ENCODE measurements at regions not wholly inside any gene's neighbourhood (a gene's known extent, or its start where the extent isn't known, plus 50 kb on each side); places are given as distances from the start of the nearest gene placed in this dataset.
"Not testable (repeated sequence)": the region's sequence is repeated elsewhere in the genome, so short reads cannot be mapped to it uniquely, and the experiment has no call there.

GRCh38 chr4:117014236-117014635 is 71.1 kb downstream of the TRAM1L1 start:
- DNase-seq (ENCODE audit: insufficient read length, low spot score) (no peak), FAIRE-seq (no peak)
- TF ChIP-seq, protein P1, sequence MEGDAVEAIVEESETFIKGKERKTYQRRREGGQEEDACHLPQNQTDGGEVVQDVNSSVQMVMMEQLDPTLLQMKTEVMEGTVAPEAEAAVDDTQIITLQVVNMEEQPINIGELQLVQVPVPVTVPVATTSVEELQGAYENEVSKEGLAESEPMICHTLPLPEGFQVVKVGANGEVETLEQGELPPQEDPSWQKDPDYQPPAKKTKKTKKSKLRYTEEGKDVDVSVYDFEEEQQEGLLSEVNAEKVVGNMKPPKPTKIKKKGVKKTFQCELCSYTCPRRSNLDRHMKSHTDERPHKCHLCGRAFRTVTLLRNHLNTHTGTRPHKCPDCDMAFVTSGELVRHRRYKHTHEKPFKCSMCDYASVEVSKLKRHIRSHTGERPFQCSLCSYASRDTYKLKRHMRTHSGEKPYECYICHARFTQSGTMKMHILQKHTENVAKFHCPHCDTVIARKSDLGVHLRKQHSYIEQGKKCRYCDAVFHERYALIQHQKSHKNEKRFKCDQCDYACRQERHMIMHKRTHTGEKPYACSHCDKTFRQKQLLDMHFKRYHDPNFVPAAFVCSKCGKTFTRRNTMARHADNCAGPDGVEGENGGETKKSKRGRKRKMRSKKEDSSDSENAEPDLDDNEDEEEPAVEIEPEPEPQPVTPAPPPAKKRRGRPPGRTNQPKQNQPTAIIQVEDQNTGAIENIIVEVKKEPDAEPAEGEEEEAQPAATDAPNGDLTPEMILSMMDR (IDR thresholded peaks at IDR 0.05; ENCODE audit: insufficient read depth, missing control alignments), result no peak

- TF ChIP-seq, protein P1 (IDR thresholded peaks at IDR 0.05; ENCODE audit: insufficient read depth, missing control alignments), result no peak
- no peak for FAIRE-seq
- no peak for DNase-seq (ENCODE audit: insufficient read length, low spot score)
Measured at GRCh38 chr4:117010671-117011070, 74.7 kb downstream of the TRAM1L1 start.

DNA sequence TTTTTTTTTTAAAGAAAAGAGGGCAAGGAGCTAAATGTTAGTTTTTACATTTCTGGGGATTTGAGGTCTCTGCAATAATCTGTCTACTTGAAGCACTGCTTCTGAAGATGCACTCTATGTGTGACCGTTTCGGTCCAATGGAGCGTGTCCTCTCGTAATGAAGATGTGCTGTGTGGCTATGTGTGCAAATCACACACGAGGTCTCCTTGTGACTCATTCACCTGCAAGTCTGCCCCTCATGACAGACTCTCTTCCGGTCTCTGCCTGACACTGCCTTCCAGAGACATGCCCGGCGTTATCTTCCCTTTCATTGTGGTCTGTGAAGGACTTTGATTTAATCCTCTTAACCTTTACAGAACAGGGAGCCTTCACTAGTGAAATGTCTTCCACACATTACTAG is 84.3 kb downstream of the TRAM1L1 start:
- TF ChIP-seq, protein P1 (IDR thresholded peaks at IDR 0.05; ENCODE audit: insufficient read depth, missing control alignments), result no peak
- FAIRE-seq (peak; percentile 84), DNase-seq (ENCODE audit: insufficient read length, low spot score) (no peak)

DNA sequence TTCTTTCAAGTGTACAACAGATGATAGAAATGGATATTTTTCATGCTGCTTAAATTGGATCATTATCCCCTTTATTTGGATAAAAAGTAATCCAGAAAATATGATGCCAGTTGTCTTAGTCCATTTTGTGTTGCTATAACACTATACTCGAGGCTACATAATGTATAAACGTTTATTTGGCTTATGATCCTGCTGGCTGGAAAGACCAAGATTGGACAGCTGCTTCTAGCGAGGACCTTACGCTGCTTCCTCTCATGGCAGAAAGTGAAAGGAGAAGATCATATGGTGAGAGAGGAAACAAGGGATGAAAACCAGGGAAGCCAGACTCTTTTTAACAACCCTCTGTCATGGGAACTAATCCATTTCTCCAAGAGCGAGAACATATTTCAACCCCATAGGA is 102.7 kb downstream of the TRAM1L1 start:
- no peak for DNase-seq (ENCODE audit: insufficient read length, low spot score)
- FAIRE-seq, result no peak
- TF ChIP-seq, protein P1 (IDR thresholded peaks at IDR 0.05; ENCODE audit: insufficient read depth, missing control alignments), result no peak

- DNase-seq (ENCODE audit: insufficient read length, low spot score), result not testable (repeated sequence)
- FAIRE-seq, result peak; percentile 44
Measured at GRCh38 chr4:116980436-116980835, 104.9 kb downstream of the TRAM1L1 start.

- TF ChIP-seq, protein P1 (IDR thresholded peaks at IDR 0.05; ENCODE audit: insufficient read depth, missing control alignments), result no peak
- FAIRE-seq (no peak), DNase-seq (ENCODE audit: insufficient read length, low spot score) (no peak)
Measured at GRCh38 chr4:116959045-116959444, 126.3 kb downstream of the TRAM1L1 start.

GRCh38 chr4:116953947-116954346 is 131.4 kb downstream of the TRAM1L1 start:
- TF ChIP-seq, protein P1 (IDR thresholded peaks at IDR 0.05; ENCODE audit: insufficient read depth, missing control alignments), result no peak
- FAIRE-seq (no peak), DNase-seq (ENCODE audit: insufficient read length, low spot score) (no peak)

GRCh38 chr4:116952530-116953136 is 132.7 kb downstream of the TRAM1L1 start:
- TF ChIP-seq, protein P1 (IDR thresholded peaks at IDR 0.05; ENCODE audit: insufficient read depth, missing control alignments), result no peak
- DNase-seq (ENCODE audit: insufficient read length, low spot score) (no peak), FAIRE-seq (no peak)
